ENCODE measurements at regions not wholly inside any gene's neighbourhood (a gene's known extent, or its start where the extent isn't known, plus 50 kb on each side); places are given as distances from the start of the nearest gene placed in this dataset.

- TF ChIP-seq CTCF (IDR thresholded peaks at IDR 0.05; ENCODE audit: extremely low read depth in 1 of 2, insufficient read depth in 1 of 2, low read depth in 1 of 2, low read length in 2 of 2), result no peak
- TF ChIP-seq POLR2AphosphoS5 (IDR thresholded peaks at IDR 0.05; ENCODE audit: insufficient read depth, low read depth, low read length), result no peak
- no peak for TF ChIP-seq EZH2 (IDR thresholded peaks at IDR 0.05; ENCODE audit: borderline replicate concordance, low read depth, low read length, severe bottlenecking)
- TF ChIP-seq JUN (IDR thresholded peaks at IDR 0.05; ENCODE audit: borderline replicate concordance, insufficient read depth, insufficient read length, low read depth), result no peak
- TF ChIP-seq GATA2 (IDR thresholded peaks at IDR 0.05; ENCODE audit: insufficient read depth, insufficient read length, low read depth, low read length), result no peak
- no peak for TF ChIP-seq POLR2A (IDR thresholded peaks at IDR 0.05; ENCODE audit: low read depth, low read length)
- TF ChIP-seq MAX (IDR thresholded peaks at IDR 0.05; ENCODE audit: insufficient read depth, insufficient read length), result no peak
- no peak for TF ChIP-seq MYC (IDR thresholded peaks at IDR 0.05; ENCODE audit: low read depth, low read length)
These were observed 50.6 kb downstream of the GLI2 start for GRCh38 chr2:120786038-120786960.
